Gastroesophageal sphincter (tissue), 4 donors: ENCODE measurements at regions not wholly inside any gene's neighbourhood (a gene's known extent, or its start where the extent isn't known, plus 50 kb on each side); places are given as distances from the start of the nearest gene placed in this dataset.

Experiments
- ATAC-seq: fragments of 150-250 bp; one replicate; pipeline ENCODE4 v1.9.1; 2016; ENCODE audit warnings: mild to moderate bottlenecking, moderate library complexity
- H3K27ac ChIP-seq, 4 donors: fragments of 200-600 bp; sonication (generic) in 3 of 4; 1 replicate in 3 of 4; 2 replicates in 1 of 4; pipeline ENCODE4 v1.5.1; 2016 to 2019
- H3K27me3 ChIP-seq: fragments of 200-600 bp; sonication (generic); one replicate; pipeline ENCODE4 v1.5.1; 2019
- H3K36me3 ChIP-seq, 2 donors: fragments of 200-600 bp; sonication (generic); one replicate each; pipeline ENCODE4 v1.5.1; 2019; ENCODE audit warnings: control low read depth in 1 of 2
- H3K4me1 ChIP-seq, 3 donors: fragments of 200-600 bp; sonication (generic); 1 replicate in 2 of 3; 2 replicates in 1 of 3; pipeline ENCODE4 v1.5.1; 2016 to 2019; ENCODE audit warnings: control low read depth in 2 of 3
- H3K4me3 ChIP-seq, 2 donors: fragments of 200-600 bp; sonication (generic); one replicate each; pipeline ENCODE4 v1.5.1; 2019; ENCODE audit warnings: mild to moderate bottlenecking in 1 of 2, moderate library complexity in 1 of 2
- H3K9me3 ChIP-seq, 3 donors: fragments of 200-600 bp; sonication (generic); one replicate each; pipeline ENCODE4 v1.5.1; 2017 to 2019; ENCODE audit warnings: control low read depth in 2 of 3
- EP300 ChIP-seq: sonication (generic); formaldehyde crosslinking; IDR thresholded peaks from one replicate; pipeline ENCODE4 v1.6.1; 2017; ENCODE audit warnings: antibody characterized with exemption, mild to moderate bottlenecking
- POLR2A ChIP-seq, 2 donors: fragments of 450-650 bp; IDR thresholded peaks; one replicate each; pipeline ENCODE4 v1.6.1; 2017; ENCODE audit warnings: antibody characterized with exemption in 2 of 2, mild to moderate bottlenecking in 2 of 2, moderate library complexity in 1 of 2
- POLR2AphosphoS5 ChIP-seq: sonication (generic); formaldehyde crosslinking; IDR thresholded peaks from one replicate; pipeline ENCODE4 v1.6.1; 2017; ENCODE audit warnings: antibody characterized with exemption
- WGBS, 2 donors: methylation state at CpG; one replicate each; pipeline ENCODE4 v1.1.5; 2018; ENCODE audit warnings: low coverage in 1 of 2; 5-methylcytosine and 5-hydroxymethylcytosine counted together
- TF ChIP-seq, protein P1 (sequence below), 4 experiments: fragments of 200-600 bp in 2 of 4; fragments of 450-650 bp in 2 of 4; sonication (generic) in 1 of 4; IDR thresholded peaks; one replicate each; pipeline ENCODE4 v1.5.1; 2017 to 2019; ENCODE audit warnings: antibody characterized with exemption in 4 of 4, mild to moderate bottlenecking in 2 of 4, moderate library complexity in 2 of 4

- 88 to 92% methylated on average over 1 of the region's 1 CpG for WGBS, 2 donors
- H3K27ac ChIP-seq: no peak overlapping the region
- H3K4me3 ChIP-seq: no peak overlapping the region
- H3K36me3 ChIP-seq: no peaks in the 10 kb centered on the region
- H3K4me1 ChIP-seq: no peaks in the 10 kb centered on the region
- ATAC-seq: no peak
- H3K9me3 ChIP-seq: no peaks in the 10 kb centered on the region
- H3K27me3 ChIP-seq: no peaks in the 10 kb centered on the region
- TF ChIP-seq, protein P1, sequence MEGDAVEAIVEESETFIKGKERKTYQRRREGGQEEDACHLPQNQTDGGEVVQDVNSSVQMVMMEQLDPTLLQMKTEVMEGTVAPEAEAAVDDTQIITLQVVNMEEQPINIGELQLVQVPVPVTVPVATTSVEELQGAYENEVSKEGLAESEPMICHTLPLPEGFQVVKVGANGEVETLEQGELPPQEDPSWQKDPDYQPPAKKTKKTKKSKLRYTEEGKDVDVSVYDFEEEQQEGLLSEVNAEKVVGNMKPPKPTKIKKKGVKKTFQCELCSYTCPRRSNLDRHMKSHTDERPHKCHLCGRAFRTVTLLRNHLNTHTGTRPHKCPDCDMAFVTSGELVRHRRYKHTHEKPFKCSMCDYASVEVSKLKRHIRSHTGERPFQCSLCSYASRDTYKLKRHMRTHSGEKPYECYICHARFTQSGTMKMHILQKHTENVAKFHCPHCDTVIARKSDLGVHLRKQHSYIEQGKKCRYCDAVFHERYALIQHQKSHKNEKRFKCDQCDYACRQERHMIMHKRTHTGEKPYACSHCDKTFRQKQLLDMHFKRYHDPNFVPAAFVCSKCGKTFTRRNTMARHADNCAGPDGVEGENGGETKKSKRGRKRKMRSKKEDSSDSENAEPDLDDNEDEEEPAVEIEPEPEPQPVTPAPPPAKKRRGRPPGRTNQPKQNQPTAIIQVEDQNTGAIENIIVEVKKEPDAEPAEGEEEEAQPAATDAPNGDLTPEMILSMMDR (IDR thresholded peaks at IDR 0.05): no peak
- no peak for TF ChIP-seq EP300
- TF ChIP-seq POLR2A (IDR thresholded peaks at IDR 0.05): no peak
- TF ChIP-seq POLR2AphosphoS5: no peak
Observed at GRCh38 chr3:102329561-102329960, 105.3 kb upstream of the ZPLD1 start.

GRCh38 chr3:102332205-102332604 is 102.6 kb upstream of the ZPLD1 start:
- no peak overlapping the region for H3K27ac ChIP-seq
- TF ChIP-seq EP300: no peak
- TF ChIP-seq, protein P1 (IDR thresholded peaks at IDR 0.05): no peak
- TF ChIP-seq POLR2A (IDR thresholded peaks at IDR 0.05): no peak
- TF ChIP-seq POLR2AphosphoS5: no peak
- no peaks in the 10 kb centered on the region for H3K4me1 ChIP-seq
- H3K36me3 ChIP-seq: no peaks in the 10 kb centered on the region
- ATAC-seq: no peak
- H3K9me3 ChIP-seq: no peaks in the 10 kb centered on the region
- no peak overlapping the region for H3K4me3 ChIP-seq
- 84 to 93% methylated on average over 1 of the region's 1 CpG for WGBS, 2 donors
- H3K27me3 ChIP-seq: no peaks in the 10 kb centered on the region

- H3K4me3 ChIP-seq: no peak overlapping the region
- TF ChIP-seq POLR2AphosphoS5 (no peak), EP300 (no peak), POLR2A (IDR thresholded peaks at IDR 0.05) (no peak)
- H3K27ac ChIP-seq: no peak overlapping the region
- no peaks in the 10 kb centered on the region for H3K9me3 ChIP-seq
- ATAC-seq: no peak
- H3K36me3 ChIP-seq: no peaks in the 10 kb centered on the region
- H3K4me1 ChIP-seq: no peaks in the 10 kb centered on the region
- H3K27me3 ChIP-seq: no peaks in the 10 kb centered on the region
Observed at GRCh38 chr3:102332934-102333333, 101.9 kb upstream of the ZPLD1 start.

- H3K4me1 ChIP-seq: no peaks in the 10 kb centered on the region
- ATAC-seq: no peak
- no peak overlapping the region for H3K27ac ChIP-seq
- TF ChIP-seq EP300: no peak
- TF ChIP-seq POLR2AphosphoS5: no peak
- TF ChIP-seq, protein P1 (IDR thresholded peaks at IDR 0.05): no peak
- no peak for TF ChIP-seq POLR2A (IDR thresholded peaks at IDR 0.05)
- H3K4me3 ChIP-seq: no peak overlapping the region
- no peaks in the 10 kb centered on the region for H3K27me3 ChIP-seq
- H3K9me3 ChIP-seq: no peaks in the 10 kb centered on the region
- 67 to 78% methylated on average over 3 of the region's 3 CpGs for WGBS, 2 donors
- H3K36me3 ChIP-seq: no peaks in the 10 kb centered on the region
Observed at GRCh38 chr3:102336130-102336529, 98.7 kb upstream of the ZPLD1 start.

- no peak for TF ChIP-seq POLR2AphosphoS5
- TF ChIP-seq, protein P1 (IDR thresholded peaks at IDR 0.05): no peak
- TF ChIP-seq EP300: no peak
- no peak for TF ChIP-seq POLR2A (IDR thresholded peaks at IDR 0.05)
- Histone ChIP-seq H3K4me3 (no peak overlapping the region), H3K36me3 (no peaks in the 10 kb centered on the region), H3K27me3 (no peaks in the 10 kb centered on the region), H3K4me1 (no peaks in the 10 kb centered on the region), H3K9me3 (no peaks in the 10 kb centered on the region), H3K27ac (no peak overlapping the region)
- ATAC-seq: no peak
- 78 to 92% methylated on average over 1 to 2 of the region's 2 CpGs for WGBS, 2 donors
Observed at GRCh38 chr3:102339671-102340070, 95.1 kb upstream of the ZPLD1 start.

DNA sequence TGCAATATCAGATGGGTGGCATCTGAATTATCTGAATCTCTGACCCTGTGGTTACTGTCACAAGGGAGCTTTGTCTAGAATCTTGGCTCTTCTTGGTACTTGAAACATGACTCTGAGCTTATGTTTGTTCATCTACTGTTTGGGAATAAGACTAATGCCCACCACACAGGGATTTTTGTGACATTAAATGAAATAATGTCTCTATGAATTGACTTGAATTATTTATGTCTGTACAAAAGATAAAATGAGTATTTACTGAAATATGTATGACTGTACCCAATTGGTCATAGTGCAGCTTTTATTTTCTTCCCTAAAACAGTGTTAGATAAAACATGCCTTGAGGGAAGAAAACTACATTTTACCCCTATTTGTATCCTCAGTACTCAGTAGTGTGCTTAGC is 87.9 kb upstream of the ZPLD1 start:
- Histone ChIP-seq H3K4me3 (no peak overlapping the region), H3K9me3 (no peaks in the 10 kb centered on the region), H3K36me3 (no peaks in the 10 kb centered on the region), H3K27me3 (no peaks in the 10 kb centered on the region), H3K4me1 (no peaks in the 10 kb centered on the region), H3K27ac (no peak overlapping the region)
- no peak for ATAC-seq
- TF ChIP-seq EP300 (no peak), POLR2A (IDR thresholded peaks at IDR 0.05) (no peak), POLR2AphosphoS5 (no peak)
- TF ChIP-seq, protein P1 (IDR thresholded peaks at IDR 0.05): no peak
